Transverse colon (tissue), 4 donors: ENCODE measurements at regions not wholly inside any gene's neighbourhood (a gene's known extent, or its start where the extent isn't known, plus 50 kb on each side); places are given as distances from the start of the nearest gene placed in this dataset.

Source experiments
- DNase-seq: peaks from one replicate; pipeline ENCODE4 v3.0.0-alpha.2; 2019
- H3K27ac ChIP-seq, 4 donors: fragments of 200-600 bp; sonication (generic); 2 replicates each; pipeline ENCODE4 v1.5.1; 2016 to 2018; ENCODE audit warnings: inconsistent platforms in 4 of 4
- H3K27me3 ChIP-seq: fragments of 200-600 bp; sonication (generic); 2 replicates; pipeline ENCODE4 v1.5.1; 2017; ENCODE audit warnings: inconsistent platforms
- H3K36me3 ChIP-seq, 4 donors: fragments of 200-600 bp; sonication (generic); 2 replicates each; pipeline ENCODE4 v1.5.1; 2017 to 2019; ENCODE audit warnings: inconsistent platforms in 4 of 4
- H3K4me1 ChIP-seq, 4 donors: fragments of 200-600 bp; sonication (generic); 2 replicates each; pipeline ENCODE4 v1.5.1; 2017 to 2020; ENCODE audit warnings: inconsistent platforms in 4 of 4
- H3K4me3 ChIP-seq, 4 donors: fragments of 200-600 bp; sonication (generic); 1 replicate in 1 of 4; 2 replicates in 3 of 4; pipeline versions ENCODE4 v1.5.1 to v1.6.1; 2017 to 2019; ENCODE audit warnings: inconsistent platforms in 4 of 4
- H3K9me3 ChIP-seq, 2 donors: fragments of 200-600 bp; sonication (generic); 2 replicates each; pipeline ENCODE4 v1.5.1; 2017 to 2019; ENCODE audit warnings: inconsistent platforms in 2 of 2
- CTCF ChIP-seq, 5 experiments: fragments of 200-600 bp in 3 of 5; fragments of 450-650 bp in 2 of 5; sonication (generic) in 3 of 5; IDR thresholded peaks; 1 replicate in 2 of 5; 2 replicates in 3 of 5; pipeline ENCODE4 v1.5.1; 2016 to 2017; ENCODE audit warnings: antibody characterized with exemption in 5 of 5, inconsistent platforms in 3 of 5, mild to moderate bottlenecking in 2 of 5, moderate library complexity in 1 of 5
- EP300 ChIP-seq: sonication (generic); formaldehyde crosslinking; IDR thresholded peaks from one replicate; pipeline ENCODE4 v1.6.1; 2017; ENCODE audit warnings: antibody characterized with exemption, low read depth
- POLR2A ChIP-seq: fragments of 450-650 bp; IDR thresholded peaks from one replicate; pipeline ENCODE4 v1.6.1; 2016; ENCODE audit warnings: antibody characterized with exemption, mild to moderate bottlenecking, moderate library complexity
- POLR2AphosphoS5 ChIP-seq, 3 donors: sonication (generic); formaldehyde crosslinking; IDR thresholded peaks; one replicate each; pipeline ENCODE4 v1.6.1; 2016; ENCODE audit warnings: antibody characterized with exemption in 3 of 3
- WGBS, 2 donors: methylation state at CpG; one replicate each; pipeline ENCODE4 v1.1.5; 2018; ENCODE audit warnings: low coverage in 1 of 2; 5-methylcytosine and 5-hydroxymethylcytosine counted together
- in situ Hi-C, 4 donors: fragments of 200-750 bp; cut with MboI; loops; one replicate each; pipeline versions ENCODE4 v1.15.0 to v1.15.1; 2017; ENCODE audit warnings: low sequenced_read_pairs in 3 of 4, low pct_ligation_motif_present in 1 of 4, low pct_unique_long_range_greater_than_20kb in 1 of 4
- intact Hi-C: fragments of 100-400 bp; cut with DNase I; formaldehyde crosslinking; loops from one replicate; pipeline ENCODE4 v1.15.1; 2023; ENCODE audit warnings: low total_unique reads

GRCh38 chr18:61272793-61273192, 60.4 kb upstream of the CDH20 start:
- no peak for DNase-seq
- Histone ChIP-seq H3K4me1 (no peaks in the 10 kb centered on the region), H3K9me3 (no peaks in the 10 kb centered on the region), H3K27me3 (no peaks in the 10 kb centered on the region), H3K27ac (no peak overlapping the region), H3K36me3 (no peaks in the 10 kb centered on the region), H3K4me3 (no peak overlapping the region)
- intact Hi-C loops (no loop called here), in situ Hi-C loops (no loop called here)
- WGBS, 2 donors = 90 to 91% methylated on average over 2 of the region's 2 CpGs
- no peak for TF ChIP-seq POLR2A

- Histone ChIP-seq H3K9me3 (no peaks in the 10 kb centered on the region), H3K36me3 (no peaks in the 10 kb centered on the region), H3K4me1 (no peaks in the 10 kb centered on the region), H3K27me3 (no peaks in the 10 kb centered on the region), H3K4me3 (no peak overlapping the region), H3K27ac (no peak overlapping the region)
- TF ChIP-seq POLR2AphosphoS5 (IDR thresholded peaks at IDR 0.05) = no peak
- DNase-seq = no peak
- intact Hi-C loops = no loop called here
- 75 to 84% methylated on average over 3 of the region's 3 CpGs for WGBS, 2 donors
- in situ Hi-C loops = no loop called here
These were observed 59.7 kb upstream of the CDH20 start for GRCh38 chr18:61273533-61273932.

GRCh38 chr18:61274416-61274960, 58.7 kb upstream of the CDH20 start:
- no peak overlapping the region for H3K4me3 ChIP-seq
- H3K4me1 ChIP-seq = no peaks in the 10 kb centered on the region
- no peak for DNase-seq
- in situ Hi-C loops (no loop called here), intact Hi-C loops (no loop called here)
- no peak overlapping the region for H3K27ac ChIP-seq
- no peaks in the 10 kb centered on the region for H3K9me3 ChIP-seq
- no peaks in the 10 kb centered on the region for H3K27me3 ChIP-seq
- H3K36me3 ChIP-seq = no peaks in the 10 kb centered on the region
- no peak for TF ChIP-seq POLR2A
- TF ChIP-seq EP300 = no peak
- TF ChIP-seq POLR2AphosphoS5 (IDR thresholded peaks at IDR 0.05) = no peak
- no peak for TF ChIP-seq CTCF (IDR thresholded peaks at IDR 0.05)

DNA sequence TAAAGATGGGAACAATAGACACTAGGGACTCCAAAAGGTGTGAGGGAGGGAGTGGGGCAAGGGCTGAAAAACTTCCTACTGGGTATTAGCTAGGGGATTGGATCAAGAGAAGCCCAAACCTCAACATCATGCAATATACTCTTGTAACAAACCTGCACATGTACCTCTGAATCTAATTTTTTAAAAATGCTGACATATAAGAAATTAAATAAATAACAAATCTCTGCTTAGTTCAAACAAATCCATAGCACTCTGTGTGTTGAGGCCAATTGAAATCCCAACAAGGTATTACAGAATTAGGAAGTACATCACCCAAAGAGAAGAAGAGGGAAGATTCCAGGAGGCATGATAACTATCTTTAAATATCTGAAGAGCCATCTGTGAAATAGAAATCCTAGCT, 55.4 kb upstream of the CDH20 start:
- no peak overlapping the region for H3K4me3 ChIP-seq
- intact Hi-C loops = no loop called here
- in situ Hi-C loops = no loop called here
- no peaks in the 10 kb centered on the region for H3K27me3 ChIP-seq
- no peaks in the 10 kb centered on the region for H3K4me1 ChIP-seq
- no peak overlapping the region for H3K27ac ChIP-seq
- DNase-seq = no peak
- peaks cover 0 to 7% of the 10 kb centered on the region in 2 donors for H3K9me3 ChIP-seq
- H3K36me3 ChIP-seq = no peaks in the 10 kb centered on the region
- TF ChIP-seq POLR2A (no peak), CTCF (IDR thresholded peaks at IDR 0.05) (no peak), EP300 (no peak), POLR2AphosphoS5 (IDR thresholded peaks at IDR 0.05) (no peak)

GRCh38 chr18:61281431-61281830, 51.8 kb upstream of the CDH20 start:
- intact Hi-C loops (no loop called here), in situ Hi-C loops (no loop called here)

More at GRCh38 chr18:61281431-61281830, 51.8 kb upstream of the CDH20 start:
- 86 to 92% methylated on average over 1 of the region's 1 CpG for WGBS, 2 donors
- TF ChIP-seq EP300 (no peak), POLR2A (no peak), CTCF (IDR thresholded peaks at IDR 0.05) (no peak), POLR2AphosphoS5 (IDR thresholded peaks at IDR 0.05) (no peak)
- Histone ChIP-seq H3K4me1 (peaks cover 0 to 10% (median 0%) of the 10 kb centered on the region in 4 donors), H3K4me3 (no peak overlapping the region), H3K9me3 (peaks cover 0 to 7% of the 10 kb centered on the region in 2 donors), H3K27me3 (no peaks in the 10 kb centered on the region), H3K36me3 (no peaks in the 10 kb centered on the region), H3K27ac (no peak overlapping the region)
- no peak for DNase-seq
